Activated CD8-positive, alpha-beta T cell treated with anti-CD3 and anti-CD28 coated beads for 36 hours (primary cell): ENCODE measurements at regions not wholly inside any gene's neighbourhood (a gene's known extent, or its start where the extent isn't known, plus 50 kb on each side); places are given as distances from the start of the nearest gene placed in this dataset.
A peak's percentile ranks its signal among the peaks of the same experiment; 100 is the strongest.
"Not testable (repeated sequence)": the region's sequence is repeated elsewhere in the genome, so short reads cannot be mapped to it uniquely, and the experiment has no call there.

Experiments used
- ATAC-seq: fragments of 200-7000 bp; cut with Tn5 transposase; one replicate; pipeline ENCODE4 v1.10.0; 2021; ENCODE audit warnings: mild to moderate bottlenecking, moderate library complexity
- CTCF ChIA-PET: fragments of 350-600 bp; sonication (Branson Sonifier 250); formaldehyde crosslinking; loops from one replicate; lab custom pipeline; 2021; ENCODE audit warnings: antibody characterized with exemption; lab: Charles Lee
- POLR2A ChIA-PET: fragments of 350-600 bp; sonication (Branson Sonifier 250); formaldehyde crosslinking; loops from one replicate; lab custom pipeline; 2021; ENCODE audit warnings: antibody characterized with exemption; lab: Charles Lee
- DNase-seq: peaks from one replicate; pipeline ENCODE4 v3.0.0-alpha.2; 2020
- H3K27ac Mint-ChIP-seq: one replicate; pipeline ENCODE4 v1.8.0; 2021; ENCODE audit warnings: mild to moderate bottlenecking, mixed read lengths
- H3K27me3 Mint-ChIP-seq: one replicate; pipeline ENCODE4 v1.8.0; 2021; ENCODE audit warnings: mixed read lengths
- H3K36me3 Mint-ChIP-seq: one replicate; pipeline ENCODE4 v1.8.0; 2021; ENCODE audit warnings: low read depth, mixed read lengths
- H3K4me1 Mint-ChIP-seq: one replicate; pipeline ENCODE4 v1.8.0; 2021; ENCODE audit warnings: low read depth, mixed read lengths
- H3K4me3 Mint-ChIP-seq: one replicate; pipeline ENCODE4 v1.8.0; 2021; ENCODE audit warnings: mild to moderate bottlenecking, moderate library complexity, mixed read lengths
- H3K9me3 Mint-ChIP-seq: one replicate; pipeline ENCODE4 v1.8.0; 2021; ENCODE audit warnings: mixed read lengths
- intact Hi-C: fragments of 100-400 bp; cut with micrococcal nuclease; formaldehyde crosslinking; loops from one replicate; pipeline ENCODE4 v1.10.0; 2022
- TF ChIP-seq, protein P1 (sequence below): fragments of 200-600 bp; IDR thresholded peaks from one replicate; pipeline ENCODE4 v1.8.0; 2022; ENCODE audit warnings: antibody characterized with exemption, mild to moderate bottlenecking

DNA sequence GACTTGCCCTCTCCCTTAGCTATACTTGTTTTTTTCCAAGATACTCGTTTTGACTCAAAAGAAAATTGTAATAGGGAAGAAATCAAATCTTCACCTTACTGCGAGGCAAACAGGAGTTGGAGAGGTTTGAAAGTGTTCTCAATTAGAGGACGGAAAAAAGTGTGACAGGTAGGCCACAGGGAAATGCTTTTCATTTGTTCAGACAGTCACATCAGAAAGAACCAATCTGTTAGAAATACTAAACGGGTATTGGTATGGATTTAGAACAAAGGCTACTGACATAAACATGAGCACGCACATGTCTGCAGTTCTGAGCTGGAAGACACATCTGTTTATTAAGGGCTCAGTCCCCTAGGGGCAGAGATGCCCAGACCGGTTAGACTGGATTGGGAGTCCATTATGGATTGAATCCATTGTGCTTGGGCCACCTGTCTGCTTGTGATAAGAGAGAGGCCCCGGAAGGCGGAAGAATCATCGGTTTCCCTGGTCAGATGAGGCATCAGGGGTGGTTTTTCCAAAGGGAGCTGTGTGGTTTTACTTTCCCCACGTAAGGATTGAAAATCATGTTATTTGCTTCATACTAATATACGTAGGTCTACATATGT lies 220.9 kb upstream of the MYLIP start:
- POLR2A ChIA-PET, result no interaction called here
- ATAC-seq (no peak), DNase-seq (no peak)
- TF ChIP-seq, protein P1, sequence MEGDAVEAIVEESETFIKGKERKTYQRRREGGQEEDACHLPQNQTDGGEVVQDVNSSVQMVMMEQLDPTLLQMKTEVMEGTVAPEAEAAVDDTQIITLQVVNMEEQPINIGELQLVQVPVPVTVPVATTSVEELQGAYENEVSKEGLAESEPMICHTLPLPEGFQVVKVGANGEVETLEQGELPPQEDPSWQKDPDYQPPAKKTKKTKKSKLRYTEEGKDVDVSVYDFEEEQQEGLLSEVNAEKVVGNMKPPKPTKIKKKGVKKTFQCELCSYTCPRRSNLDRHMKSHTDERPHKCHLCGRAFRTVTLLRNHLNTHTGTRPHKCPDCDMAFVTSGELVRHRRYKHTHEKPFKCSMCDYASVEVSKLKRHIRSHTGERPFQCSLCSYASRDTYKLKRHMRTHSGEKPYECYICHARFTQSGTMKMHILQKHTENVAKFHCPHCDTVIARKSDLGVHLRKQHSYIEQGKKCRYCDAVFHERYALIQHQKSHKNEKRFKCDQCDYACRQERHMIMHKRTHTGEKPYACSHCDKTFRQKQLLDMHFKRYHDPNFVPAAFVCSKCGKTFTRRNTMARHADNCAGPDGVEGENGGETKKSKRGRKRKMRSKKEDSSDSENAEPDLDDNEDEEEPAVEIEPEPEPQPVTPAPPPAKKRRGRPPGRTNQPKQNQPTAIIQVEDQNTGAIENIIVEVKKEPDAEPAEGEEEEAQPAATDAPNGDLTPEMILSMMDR, result no peak
- Mint-ChIP-seq H3K4me3 (no peak overlapping the region), H3K27ac (no peak overlapping the region), H3K9me3 (no peaks in the 10 kb centered on the region), H3K4me1 (peaks cover 20% of the 10 kb centered on the region), H3K27me3 (no peaks in the 10 kb centered on the region), H3K36me3 (no peaks in the 10 kb centered on the region)
- intact Hi-C loops, result no loop called here
- CTCF ChIA-PET, result interaction anchor here (1.2 kb wide), 1 partner anchor 217 kb away, joined by 3 read pairs; no protein-coding TSS in a partner anchor

DNA sequence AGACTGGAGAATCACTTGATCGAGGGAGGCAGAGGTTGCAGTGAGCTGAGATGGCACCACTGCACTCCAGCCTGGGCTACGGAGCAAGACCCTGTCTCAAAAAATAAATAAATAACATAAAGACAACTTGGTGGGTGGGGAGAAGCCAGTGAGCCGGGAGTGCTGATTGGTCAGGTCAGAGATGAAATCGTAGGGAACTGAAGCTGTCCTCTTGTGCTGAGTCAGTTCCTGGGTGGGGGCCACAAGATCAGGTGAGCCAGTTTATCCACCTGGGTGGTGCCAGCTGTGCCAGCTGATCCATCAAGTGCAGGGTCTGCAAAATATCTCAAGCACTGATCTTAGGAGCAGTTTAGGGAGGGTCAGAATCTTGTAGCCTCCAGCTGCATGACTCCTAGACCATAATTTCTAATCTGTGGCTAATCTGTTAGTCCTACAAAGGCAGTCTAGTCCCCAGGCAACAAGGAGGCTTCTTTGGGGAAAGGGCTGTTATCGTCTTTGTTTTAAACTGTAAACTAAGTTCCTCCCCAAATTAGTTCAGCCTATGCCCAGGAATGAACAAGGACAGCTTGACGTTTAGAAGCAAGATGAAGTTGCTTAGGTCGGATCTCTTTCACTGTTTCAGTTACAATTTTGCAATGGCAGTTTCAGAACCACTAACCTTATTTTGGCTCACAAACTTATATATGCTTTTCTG lies 221.5 kb upstream of the MYLIP start:
- H3K9me3 Mint-ChIP-seq, POLR2A ChIA-PET, DNase-seq, H3K27ac Mint-ChIP-seq, intact Hi-C loops, ATAC-seq, H3K36me3 Mint-ChIP-seq, H3K4me3 Mint-ChIP-seq, H3K27me3 Mint-ChIP-seq: not testable (repeated sequence)
- H3K4me1 Mint-ChIP-seq, result peaks cover 16% of the 10 kb centered on the region
- CTCF ChIA-PET, result interaction anchor here (0.9 to 1.2 kb wide), 2 partner anchors 216 kb away, joined by 3 read pairs; no protein-coding TSS in a partner anchor

DNA sequence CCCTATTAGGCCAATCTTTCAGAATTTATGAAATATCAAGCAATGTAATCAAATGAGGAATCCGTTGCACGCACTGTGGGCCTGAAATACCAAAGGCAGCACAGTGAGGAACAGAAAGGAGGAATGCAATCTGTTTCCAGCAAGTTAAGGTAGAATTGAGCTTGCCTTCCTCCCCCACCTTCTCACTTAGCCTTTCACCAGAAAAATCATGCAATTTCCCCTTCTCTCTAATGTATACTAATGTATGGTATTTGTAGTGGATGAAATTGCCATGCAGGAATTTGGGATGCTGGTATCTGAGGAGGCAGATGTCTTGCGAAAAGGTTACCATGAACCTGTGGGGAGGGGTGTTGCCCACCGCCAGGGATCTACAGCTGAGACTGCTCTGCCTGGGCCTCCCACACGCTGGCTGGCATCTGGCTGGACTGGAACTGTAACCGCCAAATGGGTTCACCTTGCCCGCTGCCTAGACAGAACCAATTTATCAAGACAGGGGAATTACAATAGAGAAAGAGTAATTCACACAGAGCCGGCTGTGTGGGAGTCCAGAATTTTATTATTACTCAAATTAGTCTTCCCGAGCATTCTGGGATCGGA lies 222.4 kb upstream of the MYLIP start:
- Mint-ChIP-seq H3K27me3 (no peaks in the 10 kb centered on the region), H3K36me3 (no peaks in the 10 kb centered on the region), H3K27ac (no peak overlapping the region), H3K4me3 (no peak overlapping the region), H3K4me1 (peaks cover 14% of the 10 kb centered on the region), H3K9me3 (no peaks in the 10 kb centered on the region)
- ATAC-seq (no peak), DNase-seq (no peak)
- POLR2A ChIA-PET, result no interaction called here
- intact Hi-C loops, result no loop called here
- CTCF ChIA-PET, result interaction anchor here (0.9 kb wide), 1 partner anchor 215 kb away, joined by 3 read pairs; no protein-coding TSS in a partner anchor
- TF ChIP-seq, protein P1, result no peak

DNA sequence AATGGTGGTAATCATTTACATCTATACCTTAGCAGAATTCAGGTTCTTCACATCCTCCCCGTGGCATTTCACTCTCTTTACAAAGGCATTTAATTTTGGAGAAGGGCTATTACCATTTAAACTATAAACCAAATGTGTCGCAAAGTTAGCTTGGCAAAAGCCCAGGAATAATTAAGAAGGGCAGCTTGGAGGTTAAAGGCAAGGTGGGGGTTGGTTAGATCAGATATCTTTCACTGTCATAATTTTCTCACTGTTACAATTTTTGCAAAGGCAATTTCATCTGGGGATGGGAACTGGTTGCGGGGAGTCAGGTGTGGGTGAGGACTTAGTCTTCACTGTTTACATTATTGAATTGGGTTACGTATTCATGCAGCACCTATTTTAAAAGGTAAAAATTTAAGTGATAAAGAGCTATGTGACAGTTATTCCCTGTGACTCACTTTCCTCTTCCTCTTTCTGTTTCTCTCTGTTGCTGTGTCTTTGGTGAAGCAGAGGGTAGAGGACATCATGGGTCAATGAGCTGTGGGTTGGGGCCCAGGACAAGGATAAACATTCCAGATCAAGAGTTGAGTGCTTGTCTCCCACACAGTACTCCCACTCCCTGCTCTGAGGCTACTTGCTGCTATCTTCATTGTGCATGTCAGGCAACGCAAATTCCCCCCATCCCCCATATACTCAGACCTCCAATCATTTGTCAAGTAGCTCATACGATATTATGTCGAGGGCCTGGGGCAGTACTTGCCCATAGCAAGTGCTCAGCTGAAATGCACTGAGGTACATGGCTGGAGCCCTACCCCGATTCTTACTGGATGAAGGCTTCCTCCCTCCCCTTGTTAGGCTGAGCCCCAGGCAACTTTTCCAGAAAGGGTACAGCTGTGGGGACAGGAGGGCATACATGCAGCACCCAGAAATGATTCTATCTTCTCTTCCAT lies 223.1 kb upstream of the MYLIP start:
- Mint-ChIP-seq H3K36me3 (no peaks in the 10 kb centered on the region), H3K27ac (peak overlapping the region; percentile 18), H3K4me3 (no peak overlapping the region), H3K9me3 (no peaks in the 10 kb centered on the region), H3K27me3 (no peaks in the 10 kb centered on the region), H3K4me1 (peaks cover 18% of the 10 kb centered on the region)
- DNase-seq (peak; percentile 12), ATAC-seq (no peak)
- CTCF ChIA-PET, result no interaction called here
- TF ChIP-seq, protein P1, result no peak
- POLR2A ChIA-PET, result no interaction called here
- intact Hi-C loops, result no loop called here

DNA sequence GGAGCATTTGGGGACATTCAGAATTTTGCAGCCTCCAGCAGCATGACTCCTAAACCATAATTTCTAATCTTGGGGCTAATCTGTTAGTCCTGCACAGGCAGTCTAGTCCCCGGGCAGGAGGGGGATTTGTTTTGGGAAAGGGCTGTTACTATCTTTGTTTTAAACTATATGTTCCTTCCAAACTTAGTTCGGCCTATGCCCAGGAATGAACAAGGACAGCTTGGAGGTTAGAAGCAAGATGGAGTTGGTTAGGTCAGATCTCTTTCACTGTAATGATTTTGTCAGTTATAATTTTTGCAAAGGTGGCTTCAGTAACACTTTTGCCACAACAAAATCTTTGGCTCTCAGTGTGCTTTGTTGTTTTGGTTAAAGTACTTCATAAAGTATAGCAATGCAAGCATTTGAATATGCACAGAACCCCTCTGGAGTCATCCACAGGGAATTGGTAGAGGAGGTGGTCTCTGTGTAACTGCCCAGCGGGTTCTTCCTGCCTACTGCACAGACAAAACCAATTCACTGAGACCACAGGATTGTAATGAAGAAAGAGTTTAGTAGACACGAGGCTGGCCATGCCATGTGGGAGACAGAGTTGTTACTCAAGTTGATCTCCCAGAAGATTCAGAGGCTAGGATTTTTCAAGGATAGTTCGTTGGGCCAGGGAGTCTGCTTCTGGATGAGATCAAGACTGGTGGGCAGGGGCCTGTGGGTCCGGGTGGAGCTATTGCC lies 224.1 kb upstream of the MYLIP start:
- Mint-ChIP-seq H3K9me3 (no peaks in the 10 kb centered on the region), H3K27ac (no peak overlapping the region), H3K27me3 (no peaks in the 10 kb centered on the region), H3K4me1 (peaks cover 18% of the 10 kb centered on the region), H3K4me3 (no peak overlapping the region), H3K36me3 (no peaks in the 10 kb centered on the region)
- CTCF ChIA-PET, result no interaction called here
- DNase-seq (no peak), ATAC-seq (no peak)
- POLR2A ChIA-PET, result no interaction called here
- TF ChIP-seq, protein P1, result no peak
- intact Hi-C loops, result no loop called here
